GM18505 (cell line): ENCODE measurements at regions not wholly inside any gene's neighbourhood (a gene's known extent, or its start where the extent isn't known, plus 50 kb on each side); places are given as distances from the start of the nearest gene placed in this dataset.
"Not testable (repeated sequence)": the region's sequence is repeated elsewhere in the genome, so short reads cannot be mapped to it uniquely, and the experiment has no call there.

Source experiments
- ATAC-seq: cut with Tn5 transposase; IDR thresholded peaks from one replicate; pipeline ENCODE4 v1.9.1; 2021; ENCODE audit not compliant: unreplicated experiment
- POLR2A ChIP-seq: IDR thresholded peaks from 4 replicates; pipeline ENCODE4 v1.6.1; 2011; ENCODE audit warnings: borderline replicate concordance; ENCODE audit not compliant: insufficient read depth, insufficient read length; ENCODE audit errors: extremely low read depth

- ATAC-seq: no peak
- TF ChIP-seq POLR2A: no peak
These were observed 157.7 kb downstream of the RPLP1 start for GRCh38 chr15:69610277-69610676.

GRCh38 chr15:69610858-69611257 is 158.2 kb downstream of the RPLP1 start:
- TF ChIP-seq POLR2A: no peak
- ATAC-seq: no peak

DNA sequence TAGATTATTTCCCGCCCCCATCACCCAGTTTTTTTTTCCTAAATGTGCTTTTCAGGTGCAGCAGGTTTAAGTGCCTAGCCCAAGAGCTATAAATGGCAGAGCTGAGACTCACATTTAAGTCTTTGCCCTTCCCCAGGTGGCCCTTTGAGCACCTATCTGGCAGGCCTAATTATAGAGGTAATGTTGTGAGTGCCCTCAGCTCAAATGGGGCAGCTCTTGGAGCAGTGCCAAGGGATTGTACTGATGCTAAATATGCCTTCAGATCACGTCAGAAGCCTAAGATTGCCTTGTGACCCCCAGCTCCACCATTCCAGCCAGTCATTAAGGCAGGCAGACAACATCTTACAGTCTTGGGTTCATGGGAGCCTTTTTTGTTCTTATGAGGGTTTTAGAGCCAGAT is 159.5 kb downstream of the RPLP1 start:
- no peak for TF ChIP-seq POLR2A

GRCh38 chr15:69613182-69613581 is 160.6 kb downstream of the RPLP1 start:
- no peak for ATAC-seq
- TF ChIP-seq POLR2A: no peak

More for the DNA sequence above, 159.5 kb downstream of the RPLP1 start:
- ATAC-seq: no peak

DNA sequence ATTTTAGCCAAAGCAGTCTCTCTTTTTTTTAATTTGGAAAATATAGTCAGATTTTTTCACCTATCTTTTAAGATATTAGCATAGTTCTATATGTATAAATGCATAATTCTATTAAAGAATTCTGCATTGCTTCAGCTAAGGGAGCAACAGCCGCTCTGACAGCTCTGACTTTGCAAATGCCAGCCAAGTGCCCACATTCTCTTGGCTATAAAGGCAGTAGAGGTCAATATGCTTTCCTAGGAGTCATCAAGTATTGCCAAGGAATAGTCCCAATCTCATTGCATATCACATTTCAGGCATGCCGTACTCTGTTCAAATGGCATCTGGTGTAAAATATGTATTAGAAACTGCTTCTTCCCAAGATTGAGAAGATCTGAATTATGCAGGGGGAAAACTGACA is 161.4 kb downstream of the RPLP1 start:
- ATAC-seq: no peak
- TF ChIP-seq POLR2A: no peak

- TF ChIP-seq POLR2A: no peak
- no peak for ATAC-seq
These were observed 163.1 kb downstream of the RPLP1 start for GRCh38 chr15:69615736-69616135.

GRCh38 chr15:69616558-69616957 is 163.9 kb downstream of the RPLP1 start:
- no peak for ATAC-seq
- no peak for TF ChIP-seq POLR2A

DNA sequence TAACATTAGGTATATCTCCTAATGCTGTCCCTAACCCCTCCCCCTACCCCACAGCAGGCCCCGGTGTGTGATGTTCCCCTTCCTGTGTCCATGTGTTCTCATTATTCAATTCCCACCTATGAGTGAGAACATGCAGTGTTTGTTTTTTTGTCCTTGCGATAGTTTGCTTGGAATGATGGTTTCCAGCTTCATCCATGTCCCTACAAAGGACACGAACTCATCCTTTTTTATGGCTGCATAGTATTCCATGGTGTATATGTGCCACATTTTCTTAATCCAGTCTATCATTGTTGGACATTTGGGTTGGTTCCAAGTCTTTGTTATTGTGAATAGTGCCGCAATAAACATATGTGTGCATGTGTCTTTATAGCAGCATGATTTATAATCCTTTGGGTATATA is 164.5 kb downstream of the RPLP1 start:
- not testable (repeated sequence) for ATAC-seq

GRCh38 chr15:69623392-69624154 is 171.0 kb downstream of the RPLP1 start:
- no peak for ATAC-seq
- no peak for TF ChIP-seq POLR2A

GRCh38 chr15:69624155-69624520 is 171.5 kb downstream of the RPLP1 start:
- TF ChIP-seq POLR2A: no peak
- ATAC-seq: no peak

- TF ChIP-seq POLR2A: no peak
- no peak for ATAC-seq
These were observed 172.2 kb downstream of the RPLP1 start for GRCh38 chr15:69624816-69625215.

DNA sequence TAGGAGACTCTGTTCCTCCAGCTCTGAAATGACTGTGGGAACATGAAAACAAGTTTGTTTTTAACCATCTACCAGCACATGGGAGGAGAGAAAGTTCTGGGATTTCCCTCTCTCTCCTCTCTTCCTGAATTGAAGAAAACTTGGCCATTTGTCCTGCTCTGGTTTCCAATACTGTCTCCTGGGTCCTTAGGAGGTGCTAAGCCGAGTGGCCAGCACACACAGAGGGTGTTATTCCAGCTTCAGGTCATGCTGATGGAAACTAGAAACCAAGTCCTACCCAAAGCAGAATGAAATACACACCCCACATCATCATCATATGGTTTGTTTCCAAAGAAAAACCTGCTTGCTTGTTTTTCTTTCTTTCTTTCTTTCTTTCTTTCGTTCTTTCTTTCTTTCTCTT is 172.7 kb downstream of the RPLP1 start:
- no peak for ATAC-seq

GRCh38 chr15:69626095-69627066 is 173.8 kb downstream of the RPLP1 start:
- ATAC-seq: no peak
- no peak for TF ChIP-seq POLR2A

More for the DNA sequence above, 172.7 kb downstream of the RPLP1 start:
- TF ChIP-seq POLR2A: no peak
